K562 (cell line): ENCODE measurements at regions not wholly inside any gene's neighbourhood (a gene's known extent, or its start where the extent isn't known, plus 50 kb on each side); places are given as distances from the start of the nearest gene placed in this dataset.

Experiments used
- CTCF ChIP-seq, 3 experiments: IDR thresholded peaks in 2 of 3; conservative IDR thresholded peaks in 1 of 3; 2 replicates each; pipeline ENCODE4 v1.5.1; 2011 to 2012; ENCODE audit warnings: low read length in 3 of 3, mild to moderate bottlenecking in 3 of 3, control low read depth in 2 of 3, improper control_type of control experiment in 1 of 3, inconsistent platforms in 1 of 3, low read depth in 1 of 3, mixed read lengths in 1 of 3, moderate library complexity in 1 of 3; ENCODE audit not compliant: insufficient read depth in 2 of 3
- DMBX1 ChIP-seq: fragments of 250-450 bp; sonication (Bioruptor Pico); IDR thresholded peaks from 2 replicates; pipeline ENCODE4 v1.8.0; 2022; ENCODE audit warnings: inconsistent platforms, mild to moderate bottlenecking, moderate library complexity, borderline replicate concordance
- GABPA ChIP-seq: fragments of 200-800 bp; sonication (Bioruptor generic); conservative IDR thresholded peaks from 2 replicates; pipeline ENCODE4 v1.6.1; 2016; ENCODE audit warnings: low read depth, missing genetic modification characterization, missing compliant biosample characterization
- JUN ChIP-seq, 2 experiments: sonication (generic) in 1 of 2; formaldehyde crosslinking in 1 of 2; IDR thresholded peaks; 2 replicates each; pipeline versions ENCODE4 v1.6.1 to v1.8.0; 2012 to 2022; ENCODE audit warnings: borderline replicate concordance in 2 of 2, mild to moderate bottlenecking in 2 of 2, improper control_type of control experiment in 1 of 2, low read depth in 1 of 2, low read length in 1 of 2, missing genetic modification reagents in 1 of 2
- MCM3 ChIP-seq: fragments of 450-650 bp; IDR thresholded peaks from 2 replicates; pipeline ENCODE4 v1.6.1; 2016
- SIN3A ChIP-seq, 2 experiments: fragments of 150-350 bp in 1 of 2; IDR thresholded peaks; 2 replicates each; pipeline ENCODE4 v1.6.1; 2011 to 2016; ENCODE audit warnings: borderline replicate concordance in 2 of 2, low read depth in 2 of 2, low read length in 2 of 2, mild to moderate bottlenecking in 2 of 2, moderate library complexity in 2 of 2; ENCODE audit not compliant: control insufficient read depth in 1 of 2
- U2AF1 ChIP-seq: fragments of 200-400 bp; formaldehyde crosslinking; optimal IDR thresholded peaks from 2 replicates; pipeline ENCODE3; 2017; ENCODE audit warnings: mild to moderate bottlenecking, low read depth, low read length, moderate library complexity

GRCh38 chr2:21590026-21590690 lies 466.4 kb downstream of the TDRD15 start:
- TF ChIP-seq MCM3, result no peak
- TF ChIP-seq U2AF1, result no peak
- TF ChIP-seq DMBX1 (CRISPR knock-in tag), result no peak
- TF ChIP-seq CTCF (IDR thresholded peaks at IDR 0.05 in 2 of 3, conservative IDR thresholded peaks at IDR 0.05 in 1 of 3; ENCODE audit: insufficient read depth in 2 of 3, low read depth in 1 of 3, low read length in 3 of 3), result no peak
- no peak for TF ChIP-seq GABPA
- TF ChIP-seq SIN3A (IDR thresholded peaks at IDR 0.05; ENCODE audit: borderline replicate concordance in 2 of 2, control insufficient read depth in 1 of 2, low read depth in 2 of 2, low read length in 2 of 2), result no peak
- no peak for TF ChIP-seq JUN (IDR thresholded peaks at IDR 0.05; ENCODE audit: borderline replicate concordance, low read depth, low read length)
- no peak for TF ChIP-seq JUN (CRISPR knock-in tag; IDR thresholded peaks at IDR 0.05; ENCODE audit: borderline replicate concordance)
